Mammary epithelial cell (primary cell): ENCODE measurements at regions not wholly inside any gene's neighbourhood (a gene's known extent, or its start where the extent isn't known, plus 50 kb on each side); places are given as distances from the start of the nearest gene placed in this dataset.

Source experiments
- CTCF ChIP-seq, 2 donors: IDR thresholded peaks in 1 of 2; conservative IDR thresholded peaks in 1 of 2; 2 replicates each; pipeline ENCODE4 v1.5.1; 2011 to 2012; ENCODE audit warnings: inconsistent platforms in 2 of 2, low read length in 2 of 2, mild to moderate bottlenecking in 2 of 2, control low read depth in 1 of 2, low read depth in 1 of 2; ENCODE audit not compliant: insufficient read depth in 1 of 2; ENCODE audit errors: extremely low read depth in 1 of 2
- EZH2 ChIP-seq: IDR thresholded peaks from 2 replicates; pipeline ENCODE4 v1.6.1; 2012; ENCODE audit warnings: low read length, inconsistent platforms, borderline replicate concordance

DNA sequence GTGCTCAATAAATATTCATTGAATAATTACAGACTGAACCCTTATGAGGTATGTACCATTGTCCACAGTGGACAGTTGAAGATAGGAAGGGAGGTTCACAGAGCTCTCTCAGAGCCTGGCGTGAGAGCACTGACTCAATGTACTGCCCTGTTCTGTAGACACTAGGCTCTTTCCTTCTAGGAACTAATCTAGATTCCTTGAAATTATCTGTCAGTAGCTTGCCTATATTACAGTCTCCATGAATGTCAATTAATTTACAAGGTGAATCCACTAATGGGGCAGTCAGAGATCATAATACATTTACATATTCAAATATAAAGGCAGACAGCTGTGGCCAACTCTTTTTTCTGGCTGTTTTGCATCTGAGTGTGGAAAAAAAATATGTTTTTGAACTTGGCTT, 251.2 kb upstream of the SALL1 start:
- TF ChIP-seq CTCF (conservative IDR thresholded peaks at IDR 0.05 in 1 of 2, IDR thresholded peaks at IDR 0.05 in 1 of 2; ENCODE audit: extremely low read depth in 1 of 2, insufficient read depth in 1 of 2, low read depth in 1 of 2, low read length in 2 of 2) (no peak), EZH2 (no peak)
